WTC11 (cell line): ENCODE measurements at regions not wholly inside any gene's neighbourhood (a gene's known extent, or its start where the extent isn't known, plus 50 kb on each side); places are given as distances from the start of the nearest gene placed in this dataset.
A peak's percentile ranks its signal among the peaks of the same experiment; 100 is the strongest.

ENCODE experiments used
- ATAC-seq: fragments of 200-7000 bp; cut with Tn5 transposase; 2 replicates; pipeline ENCODE4 v1.10.0; 2021; ENCODE audit warnings: mild to moderate bottlenecking, moderate library complexity
- CTCF ChIA-PET: fragments of 300-600 bp; sonication (Branson Sonifier 250); formaldehyde crosslinking; loops from one replicate; lab custom pipeline; 2021; ENCODE audit warnings: antibody characterized with exemption; lab: Charles Lee
- POLR2A ChIA-PET: fragments of 350-600 bp; sonication (Branson Sonifier 250); formaldehyde crosslinking; loops from one replicate; lab custom pipeline; 2021; ENCODE audit warnings: antibody characterized with exemption; lab: Charles Lee
- DNase-seq: peaks from one replicate; pipeline ENCODE4 v3.0.0; 2021; ENCODE audit warnings: low spot score
- H3K27ac Mint-ChIP-seq: 2 replicates; pipeline ENCODE4 v1.8.0; 2021; ENCODE audit warnings: mixed read lengths
- H3K27me3 Mint-ChIP-seq: 2 replicates; pipeline ENCODE4 v1.8.0; 2021; ENCODE audit warnings: low read depth, mild to moderate bottlenecking, moderate library complexity, mixed read lengths
- H3K36me3 Mint-ChIP-seq: 2 replicates; pipeline ENCODE4 v1.8.0; 2021; ENCODE audit warnings: mixed read lengths
- H3K4me1 Mint-ChIP-seq: 2 replicates; pipeline ENCODE4 v1.8.0; 2022; ENCODE audit warnings: mixed read lengths
- H3K4me3 Mint-ChIP-seq: 2 replicates; pipeline ENCODE4 v1.8.0; 2021; ENCODE audit warnings: mild to moderate bottlenecking, moderate library complexity, mixed read lengths
- H3K9me3 Mint-ChIP-seq: 2 replicates; pipeline ENCODE4 v1.8.0; 2021; ENCODE audit warnings: mixed read lengths
- AFF4 ChIP-seq: sonication (generic); formaldehyde crosslinking; IDR thresholded peaks from 2 replicates; pipeline ENCODE4 v1.8.1; 2023; ENCODE audit warnings: mild to moderate bottlenecking, missing genetic modification reagents, borderline replicate concordance
- ARID4B ChIP-seq: sonication (generic); formaldehyde crosslinking; IDR thresholded peaks from 2 replicates; pipeline ENCODE4 v1.8.0; 2023; ENCODE audit warnings: missing genetic modification reagents, mild to moderate bottlenecking, borderline replicate concordance
- CREM ChIP-seq: sonication (generic); formaldehyde crosslinking; IDR thresholded peaks from 2 replicates; pipeline ENCODE4 v1.8.1; 2022; ENCODE audit warnings: mild to moderate bottlenecking, missing genetic modification reagents, moderate library complexity
- FOXJ3 ChIP-seq: sonication (generic); formaldehyde crosslinking; IDR thresholded peaks from 2 replicates; pipeline ENCODE4 v1.9.0; 2021; ENCODE audit warnings: missing genetic modification reagents, mild to moderate bottlenecking, borderline replicate concordance
- FOXK1 ChIP-seq: sonication (generic); formaldehyde crosslinking; IDR thresholded peaks from 2 replicates; pipeline ENCODE4 v1.8.0; 2022; ENCODE audit warnings: mild to moderate bottlenecking, moderate library complexity, missing genetic modification reagents
- FOXP4 ChIP-seq: sonication (generic); formaldehyde crosslinking; IDR thresholded peaks from 2 replicates; pipeline ENCODE4 v1.8.0; 2022; ENCODE audit warnings: mild to moderate bottlenecking, missing genetic modification reagents
- IRF2 ChIP-seq: sonication (generic); formaldehyde crosslinking; IDR thresholded peaks from 2 replicates; pipeline ENCODE4 v1.8.0; 2022; ENCODE audit warnings: low read depth, missing genetic modification reagents, borderline replicate concordance
- JUN ChIP-seq: sonication (generic); formaldehyde crosslinking; IDR thresholded peaks from 2 replicates; pipeline ENCODE4 v1.8.0; 2023; ENCODE audit warnings: mild to moderate bottlenecking, missing genetic modification reagents
- MAX ChIP-seq: sonication (generic); formaldehyde crosslinking; IDR thresholded peaks from 2 replicates; pipeline ENCODE4 v1.8.0; 2022; ENCODE audit warnings: mild to moderate bottlenecking, missing genetic modification reagents
- NR3C1 ChIP-seq: sonication (generic); formaldehyde crosslinking; conservative IDR thresholded peaks from 2 replicates; pipeline ENCODE4 v1.8.1; 2023; ENCODE audit warnings: low read depth, mild to moderate bottlenecking, missing genetic modification reagents
- PREB ChIP-seq: sonication (generic); formaldehyde crosslinking; IDR thresholded peaks from 2 replicates; pipeline ENCODE4 v1.8.1; 2022; ENCODE audit warnings: mild to moderate bottlenecking, missing genetic modification reagents, moderate library complexity, borderline replicate concordance
- SMAD3 ChIP-seq: sonication (generic); formaldehyde crosslinking; IDR thresholded peaks from 2 replicates; pipeline ENCODE4 v1.8.0; 2022; ENCODE audit warnings: missing genetic modification reagents, mild to moderate bottlenecking, borderline replicate concordance
- SMAD4 ChIP-seq: sonication (generic); formaldehyde crosslinking; IDR thresholded peaks from 2 replicates; pipeline ENCODE4 v1.8.0; 2022; ENCODE audit warnings: mild to moderate bottlenecking, missing genetic modification reagents
- TEAD1 ChIP-seq: sonication (generic); formaldehyde crosslinking; IDR thresholded peaks from 2 replicates; pipeline ENCODE4 v1.8.0; 2022; ENCODE audit warnings: mild to moderate bottlenecking, missing genetic modification reagents
- USF2 ChIP-seq: sonication (generic); formaldehyde crosslinking; IDR thresholded peaks from 2 replicates; pipeline ENCODE4 v1.8.1; 2023; ENCODE audit warnings: mild to moderate bottlenecking, missing genetic modification reagents, moderate library complexity
- ZBTB21 ChIP-seq: sonication (generic); formaldehyde crosslinking; IDR thresholded peaks from 2 replicates; pipeline ENCODE4 v1.8.1; 2023; ENCODE audit warnings: mild to moderate bottlenecking, missing genetic modification reagents, borderline replicate concordance
- ZNF263 ChIP-seq: sonication (generic); formaldehyde crosslinking; IDR thresholded peaks from 2 replicates; pipeline ENCODE4 v1.8.1; 2022; ENCODE audit warnings: low read depth, mild to moderate bottlenecking, moderate library complexity, missing genetic modification reagents
- ZNF317 ChIP-seq: sonication (generic); formaldehyde crosslinking; IDR thresholded peaks from 2 replicates; pipeline ENCODE4 v1.8.1; 2023; ENCODE audit warnings: low read depth, mild to moderate bottlenecking, moderate library complexity, missing genetic modification reagents, borderline replicate concordance

- peaks cover 7% of the 10 kb centered on the region; the same call in 1 of the 2 replicates for H3K4me1 Mint-ChIP-seq
- CTCF ChIA-PET: no interaction called here
- no peaks in the 10 kb centered on the region for H3K9me3 Mint-ChIP-seq
- POLR2A ChIA-PET: no interaction called here
- DNase-seq (no peak), ATAC-seq (no peak)
- H3K36me3 Mint-ChIP-seq: no peaks in the 10 kb centered on the region
- no peak overlapping the region for H3K27ac Mint-ChIP-seq
- no peak overlapping the region for H3K4me3 Mint-ChIP-seq
- TF ChIP-seq ZNF317 (no peak), FOXJ3 (CRISPR knock-in tag) (no peak), PREB (no peak), SMAD4 (no peak), JUN (CRISPR knock-in tag) (no peak), USF2 (CRISPR knock-in tag) (no peak), AFF4 (CRISPR knock-in tag) (no peak), SMAD3 (no peak), FOXP4 (CRISPR knock-in tag) (no peak), MAX (CRISPR knock-in tag) (no peak), FOXK1 (CRISPR knock-in tag) (no peak), NR3C1 (CRISPR knock-in tag) (no peak), ARID4B (no peak)
- no peaks in the 10 kb centered on the region for H3K27me3 Mint-ChIP-seq
Observed at GRCh38 chr18:27861539-27861938, 315.4 kb downstream of the CDH2 start.

- DNase-seq (no peak), ATAC-seq (peak; percentile 43; the same call in 1 of the 2 replicates)
- no peaks in the 10 kb centered on the region for H3K9me3 Mint-ChIP-seq
- POLR2A ChIA-PET: no interaction called here
- H3K27ac Mint-ChIP-seq: no peak overlapping the region
- no peaks in the 10 kb centered on the region for H3K36me3 Mint-ChIP-seq
- CTCF ChIA-PET: no interaction called here
- peaks cover 7% of the 10 kb centered on the region; the same call in 1 of the 2 replicates for H3K4me1 Mint-ChIP-seq
- no peaks in the 10 kb centered on the region for H3K27me3 Mint-ChIP-seq
- H3K4me3 Mint-ChIP-seq: no peak overlapping the region
- no peak for TF ChIP-seq ZBTB21 (CRISPR knock-in tag)
- TF ChIP-seq IRF2 (CRISPR knock-in tag): no peak
- TF ChIP-seq TEAD1: no peak
- TF ChIP-seq AFF4 (CRISPR knock-in tag): no peak
- no peak for TF ChIP-seq CREM (CRISPR knock-in tag)
- no peak for TF ChIP-seq ZNF263
Observed at GRCh38 chr18:27860701-27861107, 316.2 kb downstream of the CDH2 start.
